ENCODE measurements at regions not wholly inside any gene's neighbourhood (a gene's known extent, or its start where the extent isn't known, plus 50 kb on each side); places are given as distances from the start of the nearest gene placed in this dataset.

- H3K4me1 Mint-ChIP-seq = peaks cover 0 to 22% (median 11%) of the 10 kb centered on the region in 7 donors
Observed at GRCh38 chr2:60267122-60267521, 286.3 kb downstream of the BCL11A start.

DNA sequence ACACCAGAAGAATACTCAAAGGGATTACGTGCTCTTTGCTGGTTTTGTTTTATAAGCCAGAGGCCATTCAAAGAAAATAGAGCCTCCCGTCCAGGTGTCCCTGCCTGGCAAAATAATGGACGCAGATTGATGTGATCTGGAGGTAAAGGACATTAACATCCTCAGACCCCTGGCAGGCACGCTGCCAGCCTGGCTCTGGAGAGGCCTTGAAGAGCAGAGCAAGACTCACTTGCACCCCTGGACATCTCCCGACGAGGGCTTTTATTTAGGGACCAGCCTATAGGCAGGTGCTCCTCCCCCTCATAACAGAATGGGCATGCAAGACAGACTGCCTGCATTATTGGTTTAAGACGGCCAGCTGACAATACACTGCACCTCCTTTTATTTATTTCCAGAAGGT lies 291.3 kb downstream of the BCL11A start:
- CTCF ChIA-PET = no interaction called here
- no peaks in the 10 kb centered on the region for H3K27me3 ChIP-seq (ENCODE audit: control insufficient read depth in 2 of 2, insufficient read depth in 2 of 2, low read length in 2 of 2)
- POLR2A ChIA-PET = no interaction called here

More at GRCh38 chr2:60267122-60267521, 286.3 kb downstream of the BCL11A start:
- H3K4me3 ChIP-seq (ENCODE audit: low read length) = no peak overlapping the region
- no peaks in the 10 kb centered on the region for H3K9me3 ChIP-seq (ENCODE audit: control insufficient read depth in 2 of 3, low read length in 3 of 3)
- ChIA-PET POLR2A (no interaction called here), CTCF (no interaction called here)
- H3K9me3 Mint-ChIP-seq = peaks cover 0 to 14% (median 0%) of the 10 kb centered on the region in 11 donors
- H3K4me1 ChIP-seq (ENCODE audit: control insufficient read depth in 2 of 2, insufficient read depth in 2 of 2, low read length in 2 of 2) = no peaks in the 10 kb centered on the region
- no peak overlapping the region for H3K4me3 Mint-ChIP-seq
- intact Hi-C loops (cut with micrococcal nuclease) = no loop called here
- no peak overlapping the region for H3K27ac Mint-ChIP-seq
- H3K27me3 ChIP-seq (ENCODE audit: control insufficient read depth in 2 of 2, insufficient read depth in 2 of 2, low read length in 2 of 2) = no peaks in the 10 kb centered on the region
- ATAC-seq = no peak
- no peak for DNase-seq
- H3K36me3 ChIP-seq (ENCODE audit: control insufficient read depth in 2 of 3, insufficient read depth in 3 of 3, low read length in 3 of 3) = no peaks in the 10 kb centered on the region
- peaks cover 0 to 12% (median 0%) of the 10 kb centered on the region in 5 donors for H3K36me3 Mint-ChIP-seq
- peaks cover 0 to 21% (median 12%) of the 10 kb centered on the region in 5 donors for H3K27me3 Mint-ChIP-seq
- H3K27ac ChIP-seq (ENCODE audit: low read depth, low read length) = no peak overlapping the region

GRCh38 chr2:60260639-60261296 lies 292.7 kb downstream of the BCL11A start:
- Histone ChIP-seq H3K9me3 (ENCODE audit: control insufficient read depth in 2 of 3, low read length in 3 of 3) (no peaks in the 10 kb centered on the region), H3K4me1 (ENCODE audit: control insufficient read depth in 2 of 2, insufficient read depth in 2 of 2, low read length in 2 of 2) (no peaks in the 10 kb centered on the region), H3K4me3 (ENCODE audit: low read length) (no peak overlapping the region), H3K36me3 (ENCODE audit: control insufficient read depth in 2 of 3, insufficient read depth in 3 of 3, low read length in 3 of 3) (no peaks in the 10 kb centered on the region), H3K27ac (ENCODE audit: low read depth, low read length) (no peak overlapping the region), H3K27me3 (ENCODE audit: control insufficient read depth in 2 of 2, insufficient read depth in 2 of 2, low read length in 2 of 2) (no peaks in the 10 kb centered on the region)
- H3K36me3 Mint-ChIP-seq = peaks cover 0 to 12% (median 0%) of the 10 kb centered on the region in 5 donors
- intact Hi-C loops (cut with micrococcal nuclease) = no loop called here
- POLR2A ChIA-PET = no interaction called here
- H3K4me3 Mint-ChIP-seq = no peak overlapping the region
- CTCF ChIA-PET = no interaction called here
- no peak for DNase-seq
- H3K9me3 Mint-ChIP-seq = peaks cover 0 to 14% (median 0%) of the 10 kb centered on the region in 11 donors
- H3K27me3 Mint-ChIP-seq = peaks cover 0 to 21% (median 9%) of the 10 kb centered on the region in 5 donors
- no peak overlapping the region for H3K27ac Mint-ChIP-seq
- ATAC-seq = no peak
- H3K4me1 Mint-ChIP-seq = peaks cover 0 to 27% (median 11%) of the 10 kb centered on the region in 7 donors

More for the DNA sequence above, 291.3 kb downstream of the BCL11A start:
- Mint-ChIP-seq H3K4me1 (peaks cover 0 to 27% (median 11%) of the 10 kb centered on the region in 7 donors), H3K36me3 (peaks cover 0 to 12% (median 0%) of the 10 kb centered on the region in 5 donors), H3K27me3 (peaks cover 0 to 21% (median 9%) of the 10 kb centered on the region in 5 donors), H3K4me3 (no peak overlapping the region), H3K27ac (peak overlapping the region in 1 of 9 donors; percentile 56), H3K9me3 (peaks cover 0 to 14% (median 0%) of the 10 kb centered on the region in 11 donors)
- Histone ChIP-seq H3K4me1 (ENCODE audit: control insufficient read depth in 2 of 2, insufficient read depth in 2 of 2, low read length in 2 of 2) (no peaks in the 10 kb centered on the region), H3K27ac (ENCODE audit: low read depth, low read length) (no peak overlapping the region), H3K4me3 (ENCODE audit: low read length) (no peak overlapping the region), H3K9me3 (ENCODE audit: control insufficient read depth in 2 of 3, low read length in 3 of 3) (no peaks in the 10 kb centered on the region), H3K36me3 (ENCODE audit: control insufficient read depth in 2 of 3, insufficient read depth in 3 of 3, low read length in 3 of 3) (no peaks in the 10 kb centered on the region)
- DNase-seq (no peak), ATAC-seq (no peak)
- intact Hi-C loops (cut with micrococcal nuclease) = no loop called here

DNA sequence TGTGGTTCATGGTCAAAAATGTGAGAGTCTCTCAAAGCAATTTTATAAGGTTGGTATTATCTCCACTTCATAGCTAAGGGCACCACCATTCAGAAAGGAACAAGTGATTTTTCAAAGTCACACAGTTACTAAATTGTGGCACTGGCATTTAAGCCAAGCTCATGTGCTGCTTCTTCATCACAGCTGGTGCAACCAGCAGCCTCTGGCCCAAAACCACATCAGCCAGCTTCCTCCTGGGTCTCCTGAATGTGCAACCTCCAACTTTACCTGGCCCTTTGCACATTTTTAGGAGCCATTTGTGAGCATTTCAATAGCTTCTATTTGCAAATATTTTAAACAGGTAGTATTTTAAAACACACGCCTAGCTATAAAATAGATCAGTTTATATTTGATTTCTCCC lies 293.7 kb downstream of the BCL11A start:
- no peaks in the 10 kb centered on the region for H3K9me3 ChIP-seq (ENCODE audit: control insufficient read depth in 2 of 3, low read length in 3 of 3)
- no peak overlapping the region for H3K27ac Mint-ChIP-seq

GRCh38 chr2:60252581-60253150 lies 300.8 kb downstream of the BCL11A start:
- H3K4me3 Mint-ChIP-seq = no peak overlapping the region
- CTCF ChIA-PET = no interaction called here
- DNase-seq (no peak), ATAC-seq (no peak)
- Histone ChIP-seq H3K36me3 (ENCODE audit: control insufficient read depth in 2 of 3, insufficient read depth in 3 of 3, low read length in 3 of 3) (no peaks in the 10 kb centered on the region), H3K27ac (ENCODE audit: low read depth, low read length) (no peak overlapping the region), H3K4me3 (ENCODE audit: low read length) (no peak overlapping the region), H3K9me3 (ENCODE audit: control insufficient read depth in 2 of 3, low read length in 3 of 3) (no peaks in the 10 kb centered on the region), H3K27me3 (ENCODE audit: control insufficient read depth in 2 of 2, insufficient read depth in 2 of 2, low read length in 2 of 2) (no peaks in the 10 kb centered on the region), H3K4me1 (ENCODE audit: control insufficient read depth in 2 of 2, insufficient read depth in 2 of 2, low read length in 2 of 2) (no peaks in the 10 kb centered on the region)
- H3K9me3 Mint-ChIP-seq = no peaks in the 10 kb centered on the region
- H3K27ac Mint-ChIP-seq = no peak overlapping the region
- intact Hi-C loops (cut with micrococcal nuclease) = no loop called here
- H3K4me1 Mint-ChIP-seq = no peaks in the 10 kb centered on the region
- H3K27me3 Mint-ChIP-seq = no peaks in the 10 kb centered on the region
- H3K36me3 Mint-ChIP-seq = no peaks in the 10 kb centered on the region
- POLR2A ChIA-PET = no interaction called here

More for the DNA sequence above, 293.7 kb downstream of the BCL11A start:
- no peaks in the 10 kb centered on the region for H3K4me1 ChIP-seq (ENCODE audit: control insufficient read depth in 2 of 2, insufficient read depth in 2 of 2, low read length in 2 of 2)
- no peak overlapping the region for H3K4me3 ChIP-seq (ENCODE audit: low read length)
- DNase-seq = no peak
- ChIA-PET CTCF (no interaction called here), POLR2A (no interaction called here)
- H3K27me3 ChIP-seq (ENCODE audit: control insufficient read depth in 2 of 2, insufficient read depth in 2 of 2, low read length in 2 of 2) = no peaks in the 10 kb centered on the region
- no peak overlapping the region for H3K4me3 Mint-ChIP-seq
- ATAC-seq = no peak
- no peaks in the 10 kb centered on the region for H3K36me3 ChIP-seq (ENCODE audit: control insufficient read depth in 2 of 3, insufficient read depth in 3 of 3, low read length in 3 of 3)
- H3K4me1 Mint-ChIP-seq = peaks cover 0 to 23% (median 8%) of the 10 kb centered on the region in 7 donors
- intact Hi-C loops (cut with micrococcal nuclease) = no loop called here
- H3K9me3 Mint-ChIP-seq = peaks cover 0 to 10% (median 0%) of the 10 kb centered on the region in 11 donors
- H3K36me3 Mint-ChIP-seq = peaks cover 0 to 8% (median 0%) of the 10 kb centered on the region in 5 donors
- H3K27ac ChIP-seq (ENCODE audit: low read depth, low read length) = no peak overlapping the region
- H3K27me3 Mint-ChIP-seq = peaks cover 0 to 15% (median 4%) of the 10 kb centered on the region in 5 donors

DNA sequence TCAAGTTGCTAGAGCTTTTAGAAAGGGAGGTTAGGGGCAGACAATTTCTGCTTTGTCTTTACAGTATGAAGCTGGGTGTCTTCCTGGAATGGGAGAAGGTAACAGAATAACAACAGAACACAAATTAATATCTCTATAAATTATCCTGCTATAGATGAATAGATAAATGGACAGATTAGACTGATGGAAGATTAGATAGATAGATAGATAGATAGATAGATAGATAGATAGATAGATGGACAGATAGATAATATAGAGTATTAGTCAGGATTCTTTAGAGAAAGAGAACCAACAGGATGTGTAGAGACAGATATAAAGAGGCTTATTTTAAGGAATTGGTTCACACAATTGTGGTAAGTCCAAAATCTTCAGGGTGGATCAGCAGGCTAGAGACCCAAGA lies 302.2 kb downstream of the BCL11A start:
- ChIA-PET POLR2A (no interaction called here), CTCF (no interaction called here)
- H3K4me1 ChIP-seq (ENCODE audit: control insufficient read depth in 2 of 2, insufficient read depth in 2 of 2, low read length in 2 of 2) = no peaks in the 10 kb centered on the region
- Mint-ChIP-seq H3K4me3 (no peak overlapping the region), H3K27me3 (peaks cover 0 to 5% (median 0%) of the 10 kb centered on the region in 5 donors), H3K9me3 (no peaks in the 10 kb centered on the region), H3K36me3 (no peaks in the 10 kb centered on the region), H3K27ac (no peak overlapping the region), H3K4me1 (no peaks in the 10 kb centered on the region)
- no peaks in the 10 kb centered on the region for H3K27me3 ChIP-seq (ENCODE audit: control insufficient read depth in 2 of 2, insufficient read depth in 2 of 2, low read length in 2 of 2)
- intact Hi-C loops (cut with micrococcal nuclease) = no loop called here
- no peak overlapping the region for H3K27ac ChIP-seq (ENCODE audit: low read depth, low read length)
- no peaks in the 10 kb centered on the region for H3K36me3 ChIP-seq (ENCODE audit: control insufficient read depth in 2 of 3, insufficient read depth in 3 of 3, low read length in 3 of 3)
- H3K9me3 ChIP-seq (ENCODE audit: control insufficient read depth in 2 of 3, low read length in 3 of 3) = no peaks in the 10 kb centered on the region
- no peak for ATAC-seq
- no peak for DNase-seq
- H3K4me3 ChIP-seq (ENCODE audit: low read length) = no peak overlapping the region

DNA sequence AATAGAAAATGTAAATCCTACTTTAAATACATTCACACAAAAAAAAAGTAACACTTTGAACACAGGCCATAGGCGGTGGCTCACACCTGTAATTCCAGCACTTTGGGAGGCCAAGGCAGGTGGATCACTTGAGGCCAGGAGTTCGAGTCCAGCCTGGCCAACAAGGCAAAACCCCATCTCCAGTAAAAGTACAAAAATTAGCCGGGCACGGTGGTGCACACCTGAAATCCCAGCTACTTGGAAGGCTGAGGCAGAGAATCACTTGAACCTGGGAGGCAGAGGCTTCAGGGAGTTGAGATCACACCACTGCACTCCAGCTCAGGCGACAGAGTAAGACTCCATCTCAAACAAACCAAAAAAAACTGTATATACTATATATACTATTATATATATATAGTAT lies 303.6 kb downstream of the BCL11A start:
- ATAC-seq (no peak), DNase-seq (no peak)
- Histone ChIP-seq H3K4me3 (ENCODE audit: low read length) (no peak overlapping the region), H3K4me1 (ENCODE audit: control insufficient read depth in 2 of 2, insufficient read depth in 2 of 2, low read length in 2 of 2) (no peaks in the 10 kb centered on the region), H3K36me3 (ENCODE audit: control insufficient read depth in 2 of 3, insufficient read depth in 3 of 3, low read length in 3 of 3) (no peaks in the 10 kb centered on the region), H3K27ac (ENCODE audit: low read depth, low read length) (no peak overlapping the region), H3K9me3 (ENCODE audit: control insufficient read depth in 2 of 3, low read length in 3 of 3) (no peaks in the 10 kb centered on the region), H3K27me3 (ENCODE audit: control insufficient read depth in 2 of 2, insufficient read depth in 2 of 2, low read length in 2 of 2) (no peaks in the 10 kb centered on the region)
- Mint-ChIP-seq H3K27me3 (peaks cover 0 to 6% (median 0%) of the 10 kb centered on the region in 5 donors), H3K4me1 (no peaks in the 10 kb centered on the region), H3K36me3 (no peaks in the 10 kb centered on the region), H3K4me3 (no peak overlapping the region), H3K27ac (no peak overlapping the region), H3K9me3 (peaks cover 0 to 3% (median 0%) of the 10 kb centered on the region in 11 donors)
- intact Hi-C loops (cut with micrococcal nuclease) = no loop called here
- CTCF ChIA-PET = no interaction called here
- POLR2A ChIA-PET = no interaction called here

All from naive thymus-derived CD4-positive, alpha-beta T cell (primary cell).